M059J (cell line): ENCODE measurements at regions not wholly inside any gene's neighbourhood (a gene's known extent, or its start where the extent isn't known, plus 50 kb on each side); places are given as distances from the start of the nearest gene placed in this dataset.
"Not testable (repeated sequence)": the region's sequence is repeated elsewhere in the genome, so short reads cannot be mapped to it uniquely, and the experiment has no call there.

Experiments used
- DNase-seq: peaks from one replicate; pipeline ENCODE4 v3.0.0-alpha.2; 2012; ENCODE audit warnings: low read depth

GRCh38 chr11:92035488-92035887, 189.1 kb upstream of the FAT3 start:
- DNase-seq, result peak; percentile 25

DNA sequence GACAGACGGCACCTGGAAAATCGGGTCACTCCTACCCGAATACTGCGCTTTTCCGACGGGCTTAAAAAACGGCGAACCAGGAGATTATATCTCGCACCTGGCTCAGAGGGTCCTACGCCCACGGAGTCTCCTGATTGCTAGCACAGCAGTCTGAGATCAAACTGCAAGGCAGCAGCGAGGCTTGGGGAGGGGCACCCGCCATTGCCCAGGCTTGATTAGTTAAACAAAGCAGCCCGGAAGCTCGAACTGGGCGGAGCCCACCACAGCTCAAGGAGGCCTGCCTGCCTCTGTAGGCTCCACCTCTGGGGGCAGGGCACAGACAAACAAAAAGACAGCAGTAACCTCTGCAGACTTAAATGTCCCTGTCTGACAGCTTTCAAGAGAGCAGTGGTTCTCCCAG, 197.5 kb upstream of the FAT3 start:
- DNase-seq, result not testable (repeated sequence)

- no peak for DNase-seq
Observed at GRCh38 chr11:92026664-92027063, 198.0 kb upstream of the FAT3 start.

DNA sequence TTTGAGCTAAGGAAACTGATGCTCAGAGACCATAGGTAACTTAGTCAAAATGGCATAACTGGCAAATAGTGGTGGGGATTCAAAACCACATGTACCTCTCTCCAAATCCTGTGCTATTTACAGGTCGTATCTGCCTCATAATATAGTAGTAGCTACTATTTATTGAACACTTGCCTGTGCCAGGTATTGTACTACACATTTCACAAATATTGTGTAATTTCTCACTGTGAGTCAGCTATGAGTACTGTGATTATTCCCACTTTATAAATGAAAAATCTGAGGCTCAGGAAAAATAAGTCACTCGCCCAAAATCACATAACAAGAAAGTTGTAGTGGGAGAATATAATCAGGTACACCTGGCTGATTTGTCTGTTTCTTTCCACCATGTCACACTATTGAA, 199.8 kb upstream of the FAT3 start:
- DNase-seq, result no peak

DNA sequence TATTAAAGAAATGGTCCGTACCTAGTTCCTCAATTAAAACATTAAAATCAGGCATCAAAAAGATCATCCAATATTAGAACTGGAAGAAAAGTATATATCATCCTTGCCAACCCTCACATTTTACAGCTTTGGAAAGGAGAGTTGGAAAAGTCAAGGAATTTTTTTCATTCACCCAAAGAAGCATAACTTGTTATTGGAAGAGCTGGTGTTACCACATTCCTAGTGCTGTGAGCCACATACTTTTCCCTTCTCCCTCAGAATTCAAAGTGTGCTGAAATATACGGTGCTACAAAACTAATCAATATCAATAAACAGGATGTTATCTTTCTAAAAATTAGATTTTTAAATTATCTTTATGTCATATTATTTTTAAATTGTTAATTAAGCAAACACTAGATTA, 202.1 kb upstream of the FAT3 start:
- DNase-seq, result no peak

GRCh38 chr11:92018332-92018731, 206.3 kb upstream of the FAT3 start:
- DNase-seq, result no peak

DNA sequence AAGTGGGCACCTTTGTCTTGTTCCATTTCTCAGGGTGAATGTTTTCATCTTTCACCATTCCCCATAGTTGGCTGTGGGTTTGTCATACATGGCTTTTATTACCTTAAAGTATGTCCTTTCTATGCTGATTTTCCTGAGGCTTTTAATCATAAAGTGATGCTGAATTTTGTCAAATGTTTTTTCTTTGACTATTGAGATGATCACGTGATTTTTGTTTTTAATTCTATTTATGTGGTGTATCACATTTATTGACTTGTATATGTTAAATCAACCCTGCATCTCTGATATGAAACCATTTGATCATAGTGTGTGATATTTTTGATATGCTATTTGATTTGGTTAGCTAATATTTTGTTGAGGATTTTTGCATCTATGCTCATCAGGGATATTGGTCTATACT, 216.4 kb upstream of the FAT3 start:
- no peak for DNase-seq

DNA sequence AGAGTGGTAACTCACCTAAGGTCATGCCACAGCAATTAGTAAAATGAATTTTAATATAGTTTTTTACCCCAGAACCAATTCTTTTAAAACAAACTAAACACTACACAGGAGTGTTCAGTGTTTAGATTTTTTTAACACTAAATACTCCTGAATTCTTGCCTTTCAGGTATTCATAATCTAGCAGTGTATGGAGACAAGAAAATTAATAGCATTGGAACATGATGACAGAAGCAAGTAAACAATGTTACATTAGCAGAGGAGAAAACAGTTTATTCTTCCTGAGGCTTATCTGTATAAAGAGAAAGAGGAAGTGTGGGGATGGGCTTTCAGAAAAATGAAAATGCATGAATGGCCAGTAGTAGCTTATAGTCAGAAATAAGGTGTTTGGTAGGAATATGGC, 222.1 kb upstream of the FAT3 start:
- no peak for DNase-seq

DNA sequence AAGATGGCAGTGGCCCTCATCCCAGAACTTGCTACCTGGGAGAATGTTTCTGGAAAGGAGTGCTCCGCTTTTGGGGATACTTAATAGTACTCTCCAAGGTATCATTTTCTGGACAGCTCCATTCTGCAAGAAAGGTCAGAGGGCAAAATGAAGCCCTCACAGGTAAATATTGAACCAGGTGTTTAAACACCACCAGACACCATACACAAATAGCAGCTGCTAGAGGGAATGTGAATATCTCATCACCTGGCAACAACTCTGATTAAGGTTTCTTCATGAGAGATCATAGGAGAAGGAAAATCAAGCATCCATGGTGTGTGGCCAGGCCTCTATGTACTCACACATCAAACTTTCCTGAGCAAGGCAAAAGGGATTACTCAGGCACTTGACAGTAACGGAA, 226.1 kb upstream of the FAT3 start:
- no peak for DNase-seq

GRCh38 chr11:91997226-91997625, 227.4 kb upstream of the FAT3 start:
- no peak for DNase-seq

- no peak for DNase-seq
Observed at GRCh38 chr11:91996526-91996925, 228.1 kb upstream of the FAT3 start.

DNA sequence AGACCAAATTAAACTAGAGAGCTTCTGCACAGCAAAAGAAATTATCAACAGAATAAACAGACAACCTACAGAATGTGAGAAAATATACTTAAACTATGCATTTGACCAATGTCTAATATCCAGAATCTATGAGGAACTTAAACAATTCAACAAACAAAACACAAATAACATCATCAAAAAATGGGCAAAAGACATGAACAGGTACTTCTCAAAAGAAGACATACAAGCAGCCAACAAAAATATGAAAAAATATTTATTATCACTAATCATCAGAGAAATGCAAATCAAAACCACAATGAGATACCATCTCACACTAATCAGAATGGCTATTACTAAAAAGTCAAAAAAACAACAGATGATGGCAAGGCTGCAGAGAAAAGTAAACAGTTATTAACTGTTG, 236.2 kb upstream of the FAT3 start:
- DNase-seq, result not testable (repeated sequence)

- no peak for DNase-seq
Observed at GRCh38 chr11:91986218-91986617, 238.4 kb upstream of the FAT3 start.

DNA sequence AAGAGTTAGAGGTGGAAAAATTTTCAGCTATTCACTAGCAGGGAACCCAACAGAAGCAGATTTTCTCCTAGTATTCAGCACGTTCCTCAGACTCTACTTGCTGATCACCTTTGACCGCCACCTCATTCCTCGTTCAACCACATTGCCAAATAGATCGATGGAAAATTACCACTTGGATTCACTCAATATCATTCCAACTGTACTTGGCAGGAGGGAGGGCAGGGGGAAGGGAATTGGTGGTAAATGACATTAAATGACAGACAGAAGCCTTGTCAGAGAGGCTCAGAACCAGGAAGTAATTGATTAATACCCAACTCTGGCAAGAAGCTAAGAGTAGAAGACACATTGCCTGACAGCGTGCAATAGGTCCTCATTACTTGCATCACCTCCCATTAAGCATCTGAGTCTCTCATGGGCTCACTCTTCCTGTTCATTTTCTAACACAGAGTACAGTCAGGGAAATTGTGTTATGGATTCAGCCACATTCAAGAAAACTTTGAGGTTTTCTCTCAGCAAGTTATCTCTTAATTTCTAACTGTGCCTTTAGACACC, 240.5 kb upstream of the FAT3 start:
- DNase-seq, result no peak

DNA sequence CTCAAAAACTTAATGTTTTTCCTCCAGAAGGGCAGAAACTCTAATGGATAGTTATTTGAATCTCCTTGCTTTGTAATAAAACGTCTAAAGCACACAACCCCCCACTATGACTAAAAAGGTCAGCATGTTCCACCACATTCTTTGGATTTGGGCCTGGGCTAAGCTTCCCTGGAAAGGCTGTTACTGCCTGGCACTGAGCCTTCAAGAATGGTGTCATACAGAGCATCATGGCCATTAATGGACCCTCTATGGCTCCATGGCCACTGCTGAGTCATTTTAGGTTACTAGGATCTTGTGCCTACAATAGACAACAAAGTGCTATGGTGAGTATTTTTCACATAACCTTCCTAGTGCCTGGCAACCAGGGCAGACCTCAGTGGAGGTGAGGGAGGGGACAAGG, 242.6 kb upstream of the FAT3 start:
- peak; percentile 100 for DNase-seq

DNA sequence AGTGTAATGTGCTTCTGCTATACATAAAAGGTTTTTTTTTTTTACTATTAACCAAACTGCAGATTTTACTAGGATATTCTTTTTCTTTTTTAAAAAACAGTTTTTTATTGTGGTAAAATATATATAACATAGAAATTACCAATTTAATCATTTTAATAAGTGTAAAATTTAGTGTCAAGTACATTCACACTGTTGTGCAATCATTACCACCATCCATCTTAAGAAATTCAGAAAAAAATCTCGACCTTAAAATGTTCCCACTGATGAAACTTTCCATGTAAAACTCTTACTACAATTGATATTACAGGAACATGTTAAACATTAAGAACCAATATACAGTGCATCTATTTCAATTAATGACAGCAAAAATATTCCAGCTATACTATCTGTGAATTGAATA, 244.8 kb upstream of the FAT3 start:
- no peak for DNase-seq

DNA sequence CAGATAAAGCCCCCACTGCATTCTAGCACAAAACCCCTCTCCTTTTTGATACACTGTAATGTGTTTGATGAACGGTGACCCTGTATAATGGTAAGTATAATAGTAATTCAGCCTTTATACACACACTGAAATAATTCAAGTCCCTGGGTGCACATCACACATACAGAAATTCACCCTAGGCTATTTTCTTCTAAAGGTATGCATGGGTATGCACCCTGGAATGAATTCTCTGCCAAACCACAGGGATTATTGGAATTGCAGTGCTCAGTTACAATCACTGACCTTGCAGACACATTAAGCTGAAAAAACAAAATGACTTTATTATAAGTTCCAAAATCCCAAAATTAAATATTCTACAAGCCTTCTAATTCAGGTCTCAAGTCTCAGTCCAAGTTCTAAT, 245.9 kb upstream of the FAT3 start:
- DNase-seq, result peak; percentile 89

- peak; percentile 43 for DNase-seq
Observed at GRCh38 chr11:91972665-91973266, 251.9 kb upstream of the FAT3 start.

GRCh38 chr11:91970624-91971023, 254.0 kb upstream of the FAT3 start:
- DNase-seq, result no peak

GRCh38 chr11:91969486-91969885, 255.1 kb upstream of the FAT3 start:
- no peak for DNase-seq

GRCh38 chr11:91967691-91968045, 256.9 kb upstream of the FAT3 start:
- DNase-seq, result no peak

DNA sequence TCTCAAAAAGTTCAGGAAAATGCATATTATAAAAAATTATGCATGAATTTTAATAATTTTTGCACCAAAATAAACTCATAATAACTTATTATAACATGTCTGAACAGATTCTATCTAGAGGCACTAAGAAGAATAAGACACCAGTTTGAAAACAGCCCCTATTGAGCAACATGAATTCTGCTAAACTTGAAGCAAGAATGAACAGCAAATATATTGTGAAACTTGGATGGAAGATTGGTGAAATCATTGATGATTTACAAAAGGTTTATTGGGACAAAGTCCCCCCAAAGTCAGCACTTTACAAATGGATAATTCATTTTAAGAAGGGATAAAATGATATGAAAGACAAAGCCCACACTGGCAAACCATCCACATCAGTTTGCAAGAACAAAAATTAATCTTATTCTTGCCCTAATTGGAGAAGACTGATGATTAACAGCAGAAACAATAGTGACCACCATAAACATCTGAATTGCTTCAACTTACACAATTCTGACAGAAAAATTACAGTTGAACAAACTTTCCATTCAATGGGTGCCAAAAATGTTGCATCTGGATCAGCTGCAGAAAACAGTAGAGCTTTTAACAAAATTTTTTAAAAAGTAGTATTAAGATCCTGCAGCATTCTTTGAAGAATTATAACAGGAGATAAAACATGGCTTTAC, 257.5 kb upstream of the FAT3 start:
- DNase-seq, result no peak

GRCh38 chr11:91966368-91966767, 258.2 kb upstream of the FAT3 start:
- no peak for DNase-seq

- no peak for DNase-seq
Observed at GRCh38 chr11:91960770-91961169, 263.8 kb upstream of the FAT3 start.
